GM23338 (cell line): ENCODE measurements at regions not wholly inside any gene's neighbourhood (a gene's known extent, or its start where the extent isn't known, plus 50 kb on each side); places are given as distances from the start of the nearest gene placed in this dataset.

Source experiments
- ATAC-seq: fragments of 200-7000 bp; cut with Tn5 transposase; 3 replicates; pipeline ENCODE4 v1.9.1; 2020
- DNase-seq: peaks from one replicate; pipeline ENCODE4 v3.0.0-alpha.2; 2015; ENCODE audit warnings: low spot score
- H2AFZ ChIP-seq: fragments of 200-600 bp; sonication (generic); 2 replicates; pipeline ENCODE4 v1.8.0; 2016; ENCODE audit warnings: antibody characterized with exemption, mild to moderate bottlenecking, moderate library complexity
- H3F3A ChIP-seq: fragments of 200-600 bp; sonication (generic); replicated peaks from 2 replicates; pipeline ENCODE4 v1.8.0; 2017; ENCODE audit warnings: antibody characterized with exemption, mixed run types, low read depth
- H3K27ac ChIP-seq: fragments of 200-600 bp; sonication (generic); 2 replicates; pipeline ENCODE4 v1.6.1; 2016; ENCODE audit warnings: low read depth
- H3K27me3 ChIP-seq: fragments of 200-600 bp; sonication (generic); 2 replicates; pipeline ENCODE4 v1.8.0; 2016; ENCODE audit warnings: mild to moderate bottlenecking, mixed run types, moderate library complexity; ENCODE audit not compliant: insufficient read depth
- H3K36me3 ChIP-seq: fragments of 200-600 bp; sonication (generic); 2 replicates; pipeline ENCODE4 v1.8.0; 2016; ENCODE audit warnings: mild to moderate bottlenecking; ENCODE audit not compliant: insufficient read depth
- H3K4me1 ChIP-seq: fragments of 200-600 bp; sonication (generic); 2 replicates; pipeline ENCODE4 v1.8.0; 2016; ENCODE audit warnings: mild to moderate bottlenecking, moderate library complexity; ENCODE audit not compliant: insufficient read depth
- H3K4me2 ChIP-seq: fragments of 200-600 bp; sonication (generic); 2 replicates; pipeline ENCODE4 v1.7.1; 2017; ENCODE audit warnings: mixed run types
- H3K4me3 ChIP-seq: fragments of 200-600 bp; sonication (generic); 2 replicates; pipeline ENCODE4 v1.6.1; 2016; ENCODE audit warnings: mixed run types
- H3K79me2 ChIP-seq: fragments of 200-600 bp; sonication (generic); replicated peaks from 2 replicates; pipeline ENCODE4 v1.8.0; 2017; ENCODE audit warnings: mild to moderate bottlenecking; ENCODE audit not compliant: insufficient read depth
- H3K9me2 ChIP-seq: fragments of 200-600 bp; sonication (generic); 2 replicates; pipeline ENCODE4 v1.8.0; 2017; ENCODE audit not compliant: insufficient read depth
- H4K20me1 ChIP-seq: fragments of 200-600 bp; sonication (generic); replicated peaks from 2 replicates; pipeline ENCODE4 v1.8.0; 2017; ENCODE audit warnings: mild to moderate bottlenecking; ENCODE audit not compliant: insufficient read depth
- H3K27ac Mint-ChIP-seq: 2 replicates; pipeline ENCODE4 v1.8.0; 2020; ENCODE audit warnings: inconsistent platforms, mild to moderate bottlenecking, moderate library complexity, mixed read lengths
- H3K27me3 Mint-ChIP-seq: 3 replicates; pipeline ENCODE4 v1.8.0; 2022; ENCODE audit warnings: low read depth, mild to moderate bottlenecking, moderate library complexity, mixed read lengths, inconsistent platforms; ENCODE audit not compliant: insufficient read depth, poor library complexity
- H3K36me3 Mint-ChIP-seq: 3 replicates; pipeline ENCODE4 v1.8.0; 2021; ENCODE audit warnings: low read depth, mild to moderate bottlenecking, inconsistent platforms, moderate library complexity, mixed read lengths
- H3K4me1 Mint-ChIP-seq: 3 replicates; pipeline ENCODE4 v1.8.0; 2020; ENCODE audit warnings: mild to moderate bottlenecking, inconsistent platforms, mixed read lengths
- H3K4me3 Mint-ChIP-seq: 3 replicates; pipeline ENCODE4 v1.8.0; 2021; ENCODE audit warnings: moderate library complexity, mild to moderate bottlenecking, inconsistent platforms, mixed read lengths
- H3K9me3 Mint-ChIP-seq: 3 replicates; pipeline ENCODE4 v1.8.0; 2020; ENCODE audit warnings: moderate library complexity, mild to moderate bottlenecking, inconsistent platforms, mixed read lengths
- EZH2 ChIP-seq: fragments of 200-600 bp; sonication (generic); IDR thresholded peaks from one replicate; pipeline ENCODE4 v1.8.0; 2017; ENCODE audit warnings: antibody characterized with exemption, mild to moderate bottlenecking, low read depth; ENCODE audit not compliant: unreplicated experiment
- EZH2phosphoT487 ChIP-seq: fragments of 200-600 bp; sonication (generic); IDR thresholded peaks from one replicate; pipeline ENCODE4 v1.8.1; 2018; ENCODE audit warnings: antibody characterized with exemption; ENCODE audit not compliant: unreplicated experiment
- NANOG ChIP-seq: IDR thresholded peaks from 2 replicates; pipeline ENCODE4 v1.6.1; 2016; ENCODE audit warnings: antibody characterized with exemption, borderline replicate concordance
- POLR2AphosphoS5 ChIP-seq: IDR thresholded peaks from 2 replicates; pipeline ENCODE4 v1.6.1; 2016; ENCODE audit warnings: antibody characterized with exemption, low read depth
- STAT1 ChIP-seq: IDR thresholded peaks from one replicate; pipeline ENCODE4 v1.6.1; 2016; ENCODE audit warnings: antibody characterized with exemption; ENCODE audit not compliant: unreplicated experiment
- ZNF114 ChIP-seq: fragments of 250-450 bp; sonication (Bioruptor Pico); IDR thresholded peaks from 2 replicates; pipeline ENCODE4 v1.5.0; 2020; ENCODE audit warnings: mild to moderate bottlenecking, moderate library complexity
- ZNF331 ChIP-seq: fragments of 250-450 bp; sonication (Bioruptor Pico); IDR thresholded peaks from 2 replicates; pipeline ENCODE4 v1.5.0; 2020; ENCODE audit warnings: low read depth, mild to moderate bottlenecking, moderate library complexity
- TF ChIP-seq, protein P1 (sequence below): IDR thresholded peaks from 2 replicates; pipeline ENCODE4 v1.6.1; 2016; ENCODE audit warnings: antibody characterized with exemption
- TF ChIP-seq, protein P2 (sequence below): fragments of 250-450 bp; sonication (Bioruptor Pico); IDR thresholded peaks from 2 replicates; pipeline ENCODE4 v1.5.0; 2020; ENCODE audit warnings: mild to moderate bottlenecking, moderate library complexity

DNA sequence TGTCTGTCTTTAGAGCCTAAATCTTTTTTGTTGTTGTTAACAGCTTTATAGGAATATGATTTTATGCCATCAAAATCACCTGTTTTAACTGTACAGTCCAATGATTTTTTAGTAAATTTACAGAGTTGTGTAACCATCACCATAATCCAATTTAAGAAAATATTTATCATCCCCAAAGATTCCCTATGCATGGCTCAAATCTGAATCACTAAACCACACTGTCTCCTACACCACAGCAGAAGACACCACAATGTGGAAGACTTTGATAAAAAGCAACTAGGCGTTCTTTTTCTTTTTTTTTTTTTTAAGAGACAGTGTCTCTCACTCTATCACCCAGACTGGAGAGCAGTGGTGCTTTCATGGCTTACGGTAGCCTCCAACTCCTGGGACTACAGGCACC is 99.6 kb downstream of the TXNL1 start:
- Histone ChIP-seq H4K20me1 (no peaks in the 10 kb centered on the region), H3K9me2 (no peaks in the 10 kb centered on the region), H3F3A (no peaks in the 10 kb centered on the region), H3K36me3 (no peaks in the 10 kb centered on the region), H3K4me1 (peaks cover 6% of the 10 kb centered on the region; the same call in 1 of the 2 replicates), H2AFZ (no peak overlapping the region), H3K4me3 (no peak overlapping the region), H3K27me3 (no peaks in the 10 kb centered on the region), H3K4me2 (no peak overlapping the region), H3K27ac (no peak overlapping the region), H3K79me2 (no peaks in the 10 kb centered on the region)
- ATAC-seq (no peak), DNase-seq (no peak)
- Mint-ChIP-seq H3K4me3 (no peak overlapping the region), H3K4me1 (peaks cover 5% of the 10 kb centered on the region; the same call in 1 of the 3 replicates), H3K9me3 (no peaks in the 10 kb centered on the region), H3K36me3 (no peaks in the 10 kb centered on the region), H3K27me3 (peaks cover 5% of the 10 kb centered on the region), H3K27ac (no peak overlapping the region)
- TF ChIP-seq STAT1 (no peak), ZNF331 (CRISPR knock-in tag) (no peak), NANOG (no peak)
- TF ChIP-seq, protein P1, sequence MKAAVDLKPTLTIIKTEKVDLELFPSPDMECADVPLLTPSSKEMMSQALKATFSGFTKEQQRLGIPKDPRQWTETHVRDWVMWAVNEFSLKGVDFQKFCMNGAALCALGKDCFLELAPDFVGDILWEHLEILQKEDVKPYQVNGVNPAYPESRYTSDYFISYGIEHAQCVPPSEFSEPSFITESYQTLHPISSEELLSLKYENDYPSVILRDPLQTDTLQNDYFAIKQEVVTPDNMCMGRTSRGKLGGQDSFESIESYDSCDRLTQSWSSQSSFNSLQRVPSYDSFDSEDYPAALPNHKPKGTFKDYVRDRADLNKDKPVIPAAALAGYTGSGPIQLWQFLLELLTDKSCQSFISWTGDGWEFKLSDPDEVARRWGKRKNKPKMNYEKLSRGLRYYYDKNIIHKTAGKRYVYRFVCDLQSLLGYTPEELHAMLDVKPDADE, result no peak

DNA sequence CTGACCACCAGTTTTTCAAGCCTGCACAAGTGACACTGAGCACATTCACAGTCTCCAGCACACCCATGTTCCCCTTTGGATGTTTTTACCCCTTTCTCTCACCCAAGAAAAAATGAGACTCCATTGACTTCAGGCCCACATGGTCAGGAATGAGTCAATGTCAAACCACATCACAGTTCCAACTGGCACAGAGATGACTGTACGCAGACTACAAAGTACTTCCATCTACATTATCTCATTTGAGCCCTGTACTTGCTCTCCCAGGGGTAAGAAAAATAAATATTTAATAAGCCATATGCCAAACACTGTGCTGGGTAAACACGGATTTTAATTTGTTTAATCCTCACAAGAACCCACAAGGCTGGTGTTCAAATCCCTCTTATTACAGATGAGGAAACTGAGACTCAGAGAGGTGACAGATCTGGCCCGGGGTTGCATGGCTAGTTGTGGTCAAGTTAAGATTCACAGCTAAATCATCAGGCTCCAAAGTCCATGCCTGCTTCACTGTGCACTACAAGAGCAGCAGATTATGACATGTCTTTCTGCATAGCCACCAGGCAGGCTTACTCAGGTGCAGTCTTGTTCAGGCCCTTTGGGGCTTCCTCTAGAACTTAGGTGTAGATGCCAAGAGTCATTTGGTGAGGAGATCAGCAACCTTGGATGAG is 106.1 kb downstream of the TXNL1 start:
- Histone ChIP-seq H3F3A (no peaks in the 10 kb centered on the region), H3K79me2 (no peaks in the 10 kb centered on the region), H3K9me2 (no peaks in the 10 kb centered on the region), H3K4me3 (no peak overlapping the region), H3K4me1 (no peaks in the 10 kb centered on the region), H2AFZ (no peak overlapping the region), H3K27ac (no peak overlapping the region), H4K20me1 (no peaks in the 10 kb centered on the region), H3K36me3 (no peaks in the 10 kb centered on the region), H3K27me3 (no peaks in the 10 kb centered on the region), H3K4me2 (no peak overlapping the region)
- Mint-ChIP-seq H3K36me3 (peaks cover 4% of the 10 kb centered on the region; the same call in 2 of the 3 replicates), H3K9me3 (peaks cover 17% of the 10 kb centered on the region), H3K4me3 (no peak overlapping the region), H3K27me3 (peaks cover 6% of the 10 kb centered on the region), H3K27ac (no peak overlapping the region), H3K4me1 (no peaks in the 10 kb centered on the region)
- ATAC-seq (no peak), DNase-seq (no peak)
- TF ChIP-seq STAT1 (no peak), EZH2phosphoT487 (no peak), POLR2AphosphoS5 (no peak), EZH2 (no peak), ZNF114 (CRISPR knock-in tag) (no peak)
- TF ChIP-seq, protein P1, result no peak
- TF ChIP-seq, protein P2, sequence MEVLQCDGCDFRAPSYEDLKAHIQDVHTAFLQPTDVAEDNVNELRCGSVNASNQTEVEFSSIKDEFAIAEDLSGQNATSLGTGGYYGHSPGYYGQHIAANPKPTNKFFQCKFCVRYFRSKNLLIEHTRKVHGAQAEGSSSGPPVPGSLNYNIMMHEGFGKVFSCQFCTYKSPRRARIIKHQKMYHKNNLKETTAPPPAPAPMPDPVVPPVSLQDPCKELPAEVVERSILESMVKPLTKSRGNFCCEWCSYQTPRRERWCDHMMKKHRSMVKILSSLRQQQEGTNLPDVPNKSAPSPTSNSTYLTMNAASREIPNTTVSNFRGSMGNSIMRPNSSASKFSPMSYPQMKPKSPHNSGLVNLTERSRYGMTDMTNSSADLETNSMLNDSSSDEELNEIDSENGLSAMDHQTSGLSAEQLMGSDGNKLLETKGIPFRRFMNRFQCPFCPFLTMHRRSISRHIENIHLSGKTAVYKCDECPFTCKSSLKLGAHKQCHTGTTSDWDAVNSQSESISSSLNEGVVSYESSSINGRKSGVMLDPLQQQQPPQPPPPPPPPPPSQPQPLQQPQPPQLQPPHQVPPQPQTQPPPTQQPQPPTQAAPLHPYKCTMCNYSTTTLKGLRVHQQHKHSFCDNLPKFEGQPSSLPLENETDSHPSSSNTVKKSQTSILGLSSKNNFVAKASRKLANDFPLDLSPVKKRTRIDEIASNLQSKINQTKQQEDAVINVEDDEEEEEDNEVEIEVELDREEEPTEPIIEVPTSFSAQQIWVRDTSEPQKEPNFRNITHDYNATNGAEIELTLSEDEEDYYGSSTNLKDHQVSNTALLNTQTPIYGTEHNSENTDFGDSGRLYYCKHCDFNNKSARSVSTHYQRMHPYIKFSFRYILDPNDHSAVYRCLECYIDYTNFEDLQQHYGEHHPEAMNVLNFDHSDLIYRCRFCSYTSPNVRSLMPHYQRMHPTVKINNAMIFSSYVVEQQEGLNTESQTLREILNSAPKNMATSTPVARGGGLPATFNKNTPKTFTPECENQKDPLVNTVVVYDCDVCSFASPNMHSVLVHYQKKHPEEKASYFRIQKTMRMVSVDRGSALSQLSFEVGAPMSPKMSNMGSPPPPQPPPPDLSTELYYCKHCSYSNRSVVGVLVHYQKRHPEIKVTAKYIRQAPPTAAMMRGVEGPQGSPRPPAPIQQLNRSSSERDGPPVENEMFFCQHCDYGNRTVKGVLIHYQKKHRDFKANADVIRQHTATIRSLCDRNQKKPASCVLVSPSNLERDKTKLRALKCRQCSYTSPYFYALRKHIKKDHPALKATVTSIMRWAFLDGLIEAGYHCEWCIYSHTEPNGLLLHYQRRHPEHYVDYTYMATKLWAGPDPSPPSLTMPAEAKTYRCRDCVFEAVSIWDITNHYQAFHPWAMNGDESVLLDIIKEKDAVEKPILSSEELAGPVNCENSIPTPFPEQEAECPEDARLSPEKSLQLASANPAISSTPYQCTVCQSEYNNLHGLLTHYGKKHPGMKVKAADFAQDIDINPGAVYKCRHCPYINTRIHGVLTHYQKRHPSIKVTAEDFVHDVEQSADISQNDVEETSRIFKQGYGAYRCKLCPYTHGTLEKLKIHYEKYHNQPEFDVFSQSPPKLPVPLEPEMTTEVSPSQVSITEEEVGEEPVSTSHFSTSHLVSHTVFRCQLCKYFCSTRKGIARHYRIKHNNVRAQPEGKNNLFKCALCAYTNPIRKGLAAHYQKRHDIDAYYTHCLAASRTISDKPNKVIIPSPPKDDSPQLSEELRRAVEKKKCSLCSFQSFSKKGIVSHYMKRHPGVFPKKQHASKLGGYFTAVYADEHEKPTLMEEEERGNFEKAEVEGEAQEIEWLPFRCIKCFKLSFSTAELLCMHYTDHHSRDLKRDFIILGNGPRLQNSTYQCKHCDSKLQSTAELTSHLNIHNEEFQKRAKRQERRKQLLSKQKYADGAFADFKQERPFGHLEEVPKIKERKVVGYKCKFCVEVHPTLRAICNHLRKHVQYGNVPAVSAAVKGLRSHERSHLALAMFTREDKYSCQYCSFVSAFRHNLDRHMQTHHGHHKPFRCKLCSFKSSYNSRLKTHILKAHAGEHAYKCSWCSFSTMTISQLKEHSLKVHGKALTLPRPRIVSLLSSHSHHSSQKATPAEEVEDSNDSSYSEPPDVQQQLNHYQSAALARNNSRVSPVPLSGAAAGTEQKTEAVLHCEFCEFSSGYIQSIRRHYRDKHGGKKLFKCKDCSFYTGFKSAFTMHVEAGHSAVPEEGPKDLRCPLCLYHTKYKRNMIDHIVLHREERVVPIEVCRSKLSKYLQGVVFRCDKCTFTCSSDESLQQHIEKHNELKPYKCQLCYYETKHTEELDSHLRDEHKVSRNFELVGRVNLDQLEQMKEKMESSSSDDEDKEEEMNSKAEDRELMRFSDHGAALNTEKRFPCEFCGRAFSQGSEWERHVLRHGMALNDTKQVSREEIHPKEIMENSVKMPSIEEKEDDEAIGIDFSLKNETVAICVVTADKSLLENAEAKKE (CRISPR knock-in tag), result no peak
